ENCODE measurements at regions not wholly inside any gene's neighbourhood (a gene's known extent, or its start where the extent isn't known, plus 50 kb on each side); places are given as distances from the start of the nearest gene placed in this dataset.

- Histone ChIP-seq H3K27ac (no peak overlapping the region), H3K4me1 (no peaks in the 10 kb centered on the region), H3K36me3 (no peaks in the 10 kb centered on the region), H3K9me3 (peaks cover 0 to 25% of the 10 kb centered on the region in 2 donors), H3K4me3 (no peak overlapping the region), H3K27me3 (peaks cover 0 to 23% of the 10 kb centered on the region in 2 donors)
- TF ChIP-seq CTCF (IDR thresholded peaks at IDR 0.05): no peak
- intact Hi-C loops (cut with DNase I): no loop called here
- no peak for DNase-seq
- ATAC-seq: no peak
These were observed 105.5 kb upstream of the CPLX2 start for GRCh38 chr5:175765858-175766257.

GRCh38 chr5:175766963-175767362 lies 104.4 kb upstream of the CPLX2 start:
- Histone ChIP-seq H3K36me3 (no peaks in the 10 kb centered on the region), H3K27me3 (peaks cover 1 to 28% of the 10 kb centered on the region in 2 donors), H3K9me3 (peaks cover 0 to 18% of the 10 kb centered on the region in 2 donors), H3K4me1 (no peaks in the 10 kb centered on the region), H3K4me3 (no peak overlapping the region), H3K27ac (no peak overlapping the region)
- TF ChIP-seq CTCF (IDR thresholded peaks at IDR 0.05): no peak
- ATAC-seq: no peak
- intact Hi-C loops (cut with DNase I): no loop called here
- DNase-seq: no peak

GRCh38 chr5:175772747-175773533 lies 98.4 kb upstream of the CPLX2 start:
- no peak for DNase-seq
- ATAC-seq: no peak
- Histone ChIP-seq H3K9me3 (peaks cover 0 to 2% of the 10 kb centered on the region in 2 donors), H3K36me3 (no peaks in the 10 kb centered on the region), H3K4me1 (no peaks in the 10 kb centered on the region), H3K27ac (no peak overlapping the region), H3K4me3 (no peak overlapping the region), H3K27me3 (peaks cover 25 to 58% of the 10 kb centered on the region in 2 donors)
- intact Hi-C loops (cut with DNase I): no loop called here
- TF ChIP-seq CTCF (IDR thresholded peaks at IDR 0.05): no peak

- DNase-seq (no peak), ATAC-seq (no peak)
- Histone ChIP-seq H3K4me1 (no peaks in the 10 kb centered on the region), H3K4me3 (no peak overlapping the region), H3K36me3 (no peaks in the 10 kb centered on the region), H3K27ac (no peak overlapping the region), H3K9me3 (no peaks in the 10 kb centered on the region), H3K27me3 (peaks cover 25 to 58% of the 10 kb centered on the region in 2 donors)
- intact Hi-C loops (cut with DNase I): no loop called here
- TF ChIP-seq CTCF (IDR thresholded peaks at IDR 0.05): no peak
These were observed 97.8 kb upstream of the CPLX2 start for GRCh38 chr5:175773534-175774070.

GRCh38 chr5:175775416-175775815 lies 96.0 kb upstream of the CPLX2 start:
- no peak overlapping the region for H3K4me3 ChIP-seq
- no peaks in the 10 kb centered on the region for H3K36me3 ChIP-seq
- ATAC-seq: no peak
- H3K27ac ChIP-seq: no peak overlapping the region
- no peak for TF ChIP-seq CTCF (IDR thresholded peaks at IDR 0.05)
- peaks cover 25 to 54% of the 10 kb centered on the region in 2 donors for H3K27me3 ChIP-seq
- DNase-seq: no peak
- H3K4me1 ChIP-seq: no peaks in the 10 kb centered on the region
- no peaks in the 10 kb centered on the region for H3K9me3 ChIP-seq
- intact Hi-C loops (cut with DNase I): no loop called here
